WTC11 (cell line): ENCODE measurements at regions not wholly inside any gene's neighbourhood (a gene's known extent, or its start where the extent isn't known, plus 50 kb on each side); places are given as distances from the start of the nearest gene placed in this dataset.

Source experiments
- ATAC-seq: fragments of 200-7000 bp; cut with Tn5 transposase; 2 replicates; pipeline ENCODE4 v1.10.0; 2021; ENCODE audit warnings: mild to moderate bottlenecking, moderate library complexity
- CTCF ChIA-PET: fragments of 300-600 bp; sonication (Branson Sonifier 250); formaldehyde crosslinking; loops from one replicate; lab custom pipeline; 2021; ENCODE audit warnings: antibody characterized with exemption; lab: Charles Lee
- POLR2A ChIA-PET: fragments of 350-600 bp; sonication (Branson Sonifier 250); formaldehyde crosslinking; loops from one replicate; lab custom pipeline; 2021; ENCODE audit warnings: antibody characterized with exemption; lab: Charles Lee
- DNase-seq: peaks from one replicate; pipeline ENCODE4 v3.0.0; 2021; ENCODE audit warnings: low spot score
- H3K27ac Mint-ChIP-seq: 2 replicates; pipeline ENCODE4 v1.8.0; 2021; ENCODE audit warnings: mixed read lengths
- H3K27me3 Mint-ChIP-seq: 2 replicates; pipeline ENCODE4 v1.8.0; 2021; ENCODE audit warnings: low read depth, mild to moderate bottlenecking, moderate library complexity, mixed read lengths
- H3K36me3 Mint-ChIP-seq: 2 replicates; pipeline ENCODE4 v1.8.0; 2021; ENCODE audit warnings: mixed read lengths
- H3K4me1 Mint-ChIP-seq: 2 replicates; pipeline ENCODE4 v1.8.0; 2022; ENCODE audit warnings: mixed read lengths
- H3K4me3 Mint-ChIP-seq: 2 replicates; pipeline ENCODE4 v1.8.0; 2021; ENCODE audit warnings: mild to moderate bottlenecking, moderate library complexity, mixed read lengths
- H3K9me3 Mint-ChIP-seq: 2 replicates; pipeline ENCODE4 v1.8.0; 2021; ENCODE audit warnings: mixed read lengths
- ATF2 ChIP-seq: sonication (generic); formaldehyde crosslinking; IDR thresholded peaks from 2 replicates; pipeline ENCODE4 v1.8.1; 2022; ENCODE audit warnings: low read depth, missing genetic modification reagents, borderline replicate concordance
- ATF6 ChIP-seq: sonication (generic); formaldehyde crosslinking; IDR thresholded peaks from 2 replicates; pipeline ENCODE4 v1.8.1; 2023; ENCODE audit warnings: mild to moderate bottlenecking, missing genetic modification reagents
- CREM ChIP-seq: sonication (generic); formaldehyde crosslinking; IDR thresholded peaks from 2 replicates; pipeline ENCODE4 v1.8.1; 2022; ENCODE audit warnings: mild to moderate bottlenecking, missing genetic modification reagents, moderate library complexity
- E2F4 ChIP-seq: sonication (generic); formaldehyde crosslinking; IDR thresholded peaks from 2 replicates; pipeline ENCODE4 v1.8.1; 2022; ENCODE audit warnings: low read depth, mild to moderate bottlenecking, moderate library complexity, missing genetic modification reagents, borderline replicate concordance
- ETV6 ChIP-seq: sonication (generic); formaldehyde crosslinking; IDR thresholded peaks from 2 replicates; pipeline ENCODE4 v1.8.1; 2022; ENCODE audit warnings: mild to moderate bottlenecking, missing genetic modification reagents
- FOXK1 ChIP-seq: sonication (generic); formaldehyde crosslinking; IDR thresholded peaks from 2 replicates; pipeline ENCODE4 v1.8.0; 2022; ENCODE audit warnings: mild to moderate bottlenecking, moderate library complexity, missing genetic modification reagents
- FOXP4 ChIP-seq: sonication (generic); formaldehyde crosslinking; IDR thresholded peaks from 2 replicates; pipeline ENCODE4 v1.8.0; 2022; ENCODE audit warnings: mild to moderate bottlenecking, missing genetic modification reagents
- KAT7 ChIP-seq: sonication (generic); formaldehyde crosslinking; IDR thresholded peaks from 2 replicates; pipeline ENCODE4 v1.8.1; 2023; ENCODE audit warnings: missing genetic modification reagents, mild to moderate bottlenecking, borderline replicate concordance
- NFYB ChIP-seq: sonication (generic); formaldehyde crosslinking; conservative IDR thresholded peaks from 2 replicates; pipeline ENCODE4 v1.8.0; 2022; ENCODE audit warnings: low read depth, missing genetic modification reagents
- PREB ChIP-seq: sonication (generic); formaldehyde crosslinking; IDR thresholded peaks from 2 replicates; pipeline ENCODE4 v1.8.1; 2022; ENCODE audit warnings: mild to moderate bottlenecking, missing genetic modification reagents, moderate library complexity, borderline replicate concordance
- PRRX2 ChIP-seq: fragments of 250-450 bp; sonication (Bioruptor Pico); IDR thresholded peaks from 2 replicates; pipeline ENCODE4 v1.8.0; 2021; ENCODE audit warnings: mild to moderate bottlenecking
- TP53 ChIP-seq: sonication (generic); formaldehyde crosslinking; IDR thresholded peaks from 2 replicates; pipeline ENCODE4 v1.8.1; 2023; ENCODE audit warnings: mild to moderate bottlenecking, missing genetic modification reagents
- ZNF138 ChIP-seq: sonication (generic); formaldehyde crosslinking; conservative IDR thresholded peaks from 2 replicates; pipeline ENCODE4 v1.8.1; 2022; ENCODE audit warnings: mild to moderate bottlenecking, moderate library complexity, missing genetic modification reagents
- ZNF232 ChIP-seq: sonication (generic); formaldehyde crosslinking; IDR thresholded peaks from 2 replicates; pipeline ENCODE4 v1.8.0; 2022; ENCODE audit warnings: mild to moderate bottlenecking, missing genetic modification reagents
- ZNF416 ChIP-seq: fragments of 250-450 bp; sonication (Bioruptor Pico); IDR thresholded peaks from 2 replicates; pipeline ENCODE4 v1.9.0; 2021; ENCODE audit warnings: mild to moderate bottlenecking, inconsistent platforms

- TF ChIP-seq PREB (CRISPR knock-in tag) = no peak
These were observed 170.2 kb upstream of the PRICKLE2 start (continued) for GRCh38 chr3:64395490-64395889.

- ATAC-seq (no peak), DNase-seq (no peak)
- POLR2A ChIA-PET = no interaction called here
- H3K27ac Mint-ChIP-seq = no peak overlapping the region
- no peak overlapping the region for H3K4me3 Mint-ChIP-seq
- no peaks in the 10 kb centered on the region for H3K36me3 Mint-ChIP-seq
- H3K27me3 Mint-ChIP-seq = no peaks in the 10 kb centered on the region
- CTCF ChIA-PET = interaction anchor here (1.5 kb wide), 1 partner anchor 74 kb away, joined by 6 read pairs; no protein-coding TSS in a partner anchor
- H3K9me3 Mint-ChIP-seq = no peaks in the 10 kb centered on the region
- no peak for TF ChIP-seq ZNF232 (CRISPR knock-in tag)
- no peak for TF ChIP-seq CREM (CRISPR knock-in tag)
- no peak for TF ChIP-seq PREB (CRISPR knock-in tag)
- TF ChIP-seq E2F4 = no peak
- no peak for TF ChIP-seq ZNF138 (CRISPR knock-in tag)
- no peak for TF ChIP-seq TP53 (CRISPR knock-in tag)
- TF ChIP-seq PRRX2 (CRISPR knock-in tag) = no peak
- no peak for TF ChIP-seq ETV6 (CRISPR knock-in tag)
- TF ChIP-seq FOXK1 (CRISPR knock-in tag) = no peak
- TF ChIP-seq FOXP4 (CRISPR knock-in tag) = no peak
- TF ChIP-seq KAT7 (CRISPR knock-in tag) = no peak
- peaks cover 12% of the 10 kb centered on the region for H3K4me1 Mint-ChIP-seq
These were observed 167.9 kb upstream of the PRICKLE2 start for GRCh38 chr3:64393193-64393592.

GRCh38 chr3:64392001-64392400 is 166.7 kb upstream of the PRICKLE2 start:
- Mint-ChIP-seq H3K4me3 (no peak overlapping the region), H3K36me3 (no peaks in the 10 kb centered on the region), H3K27ac (no peak overlapping the region), H3K4me1 (peaks cover 6% of the 10 kb centered on the region), H3K27me3 (no peaks in the 10 kb centered on the region), H3K9me3 (no peaks in the 10 kb centered on the region)
- CTCF ChIA-PET = interaction anchor here (1.5 kb wide), 1 partner anchor 73 kb away, joined by 6 read pairs; no protein-coding TSS in a partner anchor
- DNase-seq (no peak), ATAC-seq (no peak)
- no peak for TF ChIP-seq ZNF416 (CRISPR knock-in tag)
- TF ChIP-seq ATF6 = no peak
- TF ChIP-seq NFYB = no peak
- TF ChIP-seq ATF2 (CRISPR knock-in tag) = no peak
- POLR2A ChIA-PET = no interaction called here
